SK-N-DZ (cell line): ENCODE measurements at regions not wholly inside any gene's neighbourhood (a gene's known extent, or its start where the extent isn't known, plus 50 kb on each side); places are given as distances from the start of the nearest gene placed in this dataset.
"Not testable (repeated sequence)": the region's sequence is repeated elsewhere in the genome, so short reads cannot be mapped to it uniquely, and the experiment has no call there.

Experiments
- DNase-seq: peaks from one replicate; pipeline ENCODE4 v3.0.0-alpha.2; 2015; ENCODE audit warnings: low spot score

DNA sequence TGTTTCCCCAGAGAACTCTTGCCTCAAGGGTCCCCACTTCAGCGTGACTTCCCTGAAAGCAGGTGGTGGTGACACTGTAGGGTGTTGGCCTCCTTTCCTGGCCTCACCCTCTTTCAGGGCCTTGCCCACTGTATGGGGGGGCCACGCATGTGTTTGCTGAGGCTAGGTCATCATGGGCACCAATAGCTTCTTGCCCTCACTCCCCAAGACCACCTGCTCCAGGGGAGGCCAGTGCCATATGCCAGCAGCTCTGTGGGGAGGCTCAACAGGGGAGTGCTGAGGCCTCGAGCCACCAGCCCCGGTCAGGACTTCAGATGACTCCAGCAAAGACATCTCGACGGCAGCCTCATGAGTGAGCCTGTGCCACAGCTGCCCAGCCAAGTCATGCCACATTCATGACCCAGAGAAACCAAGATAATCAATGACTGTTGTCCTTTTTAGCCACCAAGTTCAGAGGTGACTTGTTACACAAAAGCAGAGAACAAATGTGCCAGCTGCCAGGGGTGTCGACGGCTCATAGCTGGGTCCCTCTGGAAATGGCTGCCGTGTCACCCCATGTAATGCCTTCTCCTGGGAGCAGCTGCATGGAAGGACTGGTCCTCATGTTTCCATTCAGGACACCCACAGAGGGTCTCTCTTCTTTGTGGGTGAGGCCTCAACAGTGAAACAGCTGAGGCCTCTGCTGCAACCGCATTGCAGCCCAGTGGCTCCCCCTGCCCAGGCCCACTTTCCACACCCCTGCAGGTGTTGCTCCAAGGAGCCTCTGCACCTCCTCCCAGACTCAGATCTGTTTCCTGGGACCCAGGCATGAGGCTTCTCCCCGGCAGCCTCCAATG is 162.2 kb downstream of the LAT start:
- DNase-seq: not testable (repeated sequence)

DNA sequence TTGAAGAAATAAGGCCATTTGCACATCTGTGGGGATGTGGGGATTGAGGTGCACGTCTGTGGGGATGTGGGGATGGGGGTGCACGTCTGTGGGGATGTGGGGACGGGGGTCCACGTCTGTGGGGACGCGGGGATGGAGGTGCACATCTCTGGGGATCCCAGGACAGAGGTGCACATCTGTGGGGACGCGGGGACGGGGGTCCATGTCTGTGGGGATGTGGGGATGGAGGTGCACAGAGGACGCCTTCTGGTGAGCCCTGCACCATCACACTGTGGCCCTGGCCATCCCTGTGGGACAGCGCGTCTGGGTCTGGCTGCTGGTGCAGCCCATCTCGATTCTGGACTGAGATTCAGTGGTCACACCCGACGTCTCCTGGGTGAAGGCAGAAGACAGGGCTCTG is 161.4 kb downstream of the LAT start:
- DNase-seq: no peak

DNA sequence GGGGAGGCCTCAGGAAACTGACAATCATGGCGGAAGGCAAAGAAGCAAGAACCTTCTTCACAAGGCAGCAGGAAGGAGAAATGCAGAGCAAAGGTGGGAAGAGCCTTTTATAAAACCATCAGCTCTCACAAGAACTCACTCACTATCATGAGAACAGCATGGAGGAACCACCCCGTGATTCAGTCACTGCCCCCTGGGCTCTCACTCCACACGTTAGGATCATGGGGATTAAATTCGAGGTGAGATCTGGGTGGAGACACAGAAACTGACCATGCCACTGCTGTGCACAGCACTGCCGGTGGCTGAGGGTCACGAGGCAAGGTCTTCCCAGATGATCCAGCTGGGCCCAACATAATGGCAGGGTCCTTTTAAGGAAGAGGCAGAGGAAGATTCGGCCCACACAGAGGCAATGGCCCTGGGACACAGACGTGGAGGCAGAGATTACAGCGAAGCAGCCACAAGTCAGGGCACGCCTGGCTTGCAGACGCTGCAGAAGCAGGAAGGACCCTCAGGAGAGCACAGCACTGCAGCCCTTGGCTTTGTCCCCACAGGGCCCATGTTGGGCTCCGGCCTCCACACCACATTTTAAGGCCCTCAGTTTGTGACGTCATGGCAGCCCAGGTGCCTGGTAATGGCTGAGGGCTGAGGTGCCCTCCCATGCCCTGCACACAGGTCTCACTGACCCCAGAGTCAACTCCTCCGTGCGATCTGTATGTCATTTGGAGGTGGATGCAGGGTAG is 160.8 kb downstream of the LAT start:
- DNase-seq: not testable (repeated sequence)

DNA sequence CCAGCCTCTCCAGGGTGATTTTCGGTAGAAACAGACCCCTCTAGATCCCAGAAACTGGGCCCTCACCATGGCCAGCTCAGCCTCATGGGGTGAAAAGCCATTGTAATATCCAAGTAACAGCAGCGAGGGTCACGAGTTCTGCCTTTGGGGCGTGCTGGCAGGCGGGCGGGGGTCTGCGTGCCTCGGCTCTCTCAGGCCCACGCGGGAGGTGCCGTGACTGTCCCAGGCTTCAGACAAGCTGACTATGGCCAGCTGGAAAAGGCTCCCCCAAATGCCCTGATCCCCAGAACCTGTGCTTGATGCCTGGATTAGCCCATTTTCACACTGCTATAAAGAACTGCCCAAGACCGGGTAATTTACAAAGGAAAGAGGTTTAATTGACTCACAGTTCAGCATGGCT is 160.2 kb downstream of the LAT start:
- not testable (repeated sequence) for DNase-seq

DNA sequence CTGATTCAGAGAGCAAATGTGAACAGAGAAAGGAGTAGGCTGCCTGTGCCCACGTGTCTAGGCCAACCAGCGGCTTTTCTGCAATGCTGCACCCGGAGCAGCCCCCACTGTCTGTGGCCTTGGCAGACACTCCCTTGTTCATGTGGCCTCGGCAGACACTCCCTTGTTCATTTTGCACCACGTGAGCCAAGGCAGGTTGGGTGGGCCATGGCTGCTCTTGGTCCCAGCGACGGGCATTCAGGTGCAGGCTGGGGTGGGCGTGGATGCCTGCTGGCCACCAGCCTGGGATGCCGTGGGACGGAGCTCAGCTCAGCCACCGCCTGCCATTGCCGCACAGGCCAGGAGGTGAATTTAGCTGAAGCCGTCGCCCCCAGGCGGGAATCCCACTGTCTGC is 159.8 kb downstream of the LAT start:
- DNase-seq: not testable (repeated sequence)

DNA sequence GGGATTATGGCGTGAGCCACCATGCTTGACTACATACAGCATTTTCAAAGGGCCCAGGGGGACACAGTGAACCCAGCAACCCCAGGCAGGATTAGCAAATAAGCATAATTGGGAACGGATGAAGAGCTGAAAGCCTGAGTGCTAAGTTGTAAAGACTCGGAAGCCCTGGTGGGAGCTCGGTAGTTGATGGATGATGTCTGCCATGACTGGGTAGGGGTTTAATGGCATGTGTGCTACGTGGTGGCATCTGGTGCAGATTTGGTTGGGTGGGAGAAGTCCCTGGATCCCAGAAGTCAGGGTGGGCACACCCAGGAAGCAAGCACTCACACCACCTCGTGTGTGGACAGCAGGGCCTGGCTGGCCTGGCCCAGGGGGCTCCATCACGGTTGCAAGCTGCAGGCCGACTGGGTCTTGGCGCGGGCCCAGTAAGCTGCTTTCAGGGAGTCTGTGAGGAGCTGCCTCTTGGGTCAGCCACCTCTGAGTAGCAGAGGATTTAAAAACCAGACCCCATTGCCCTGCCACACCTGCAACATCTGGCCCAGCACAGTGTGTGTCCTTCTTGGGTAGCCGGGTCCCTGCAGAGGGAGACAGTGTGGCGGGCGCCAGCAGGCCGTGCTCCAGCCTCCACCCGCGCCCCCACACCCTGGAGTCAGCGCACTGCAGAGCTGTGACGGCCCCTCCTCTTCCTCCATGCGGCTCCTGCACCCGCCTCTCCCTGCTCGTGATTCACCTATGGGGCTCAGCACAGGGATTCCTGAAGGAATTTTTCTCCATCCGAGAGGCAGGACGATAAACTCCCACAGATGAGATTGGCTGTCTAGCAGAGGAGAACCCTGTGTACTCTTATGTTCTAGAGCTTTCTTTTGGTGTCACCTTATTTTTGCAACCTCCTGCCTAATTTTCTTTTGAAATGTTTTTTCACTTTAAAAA is 159.2 kb downstream of the LAT start:
- DNase-seq: peak; percentile 48

DNA sequence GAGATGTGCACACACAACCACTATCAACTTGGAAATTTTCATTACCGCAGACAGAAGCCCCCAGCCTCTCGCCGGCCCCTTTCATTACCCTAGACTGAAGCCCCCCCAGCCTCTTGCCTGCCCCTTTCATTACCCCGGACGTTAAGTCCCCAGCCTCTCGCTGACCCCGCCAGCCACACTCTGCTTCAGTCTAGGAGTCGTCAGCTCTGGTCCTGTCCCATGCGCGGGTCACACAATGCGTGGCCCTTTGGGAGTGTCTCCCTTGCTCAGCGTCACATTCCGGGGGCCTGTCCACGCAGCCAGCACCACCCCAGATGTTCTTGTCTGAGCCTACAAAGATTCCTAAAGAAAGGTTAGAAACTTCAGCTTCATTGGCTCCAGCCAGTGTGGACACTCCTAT is 157.7 kb downstream of the LAT start:
- DNase-seq: not testable (repeated sequence)

DNA sequence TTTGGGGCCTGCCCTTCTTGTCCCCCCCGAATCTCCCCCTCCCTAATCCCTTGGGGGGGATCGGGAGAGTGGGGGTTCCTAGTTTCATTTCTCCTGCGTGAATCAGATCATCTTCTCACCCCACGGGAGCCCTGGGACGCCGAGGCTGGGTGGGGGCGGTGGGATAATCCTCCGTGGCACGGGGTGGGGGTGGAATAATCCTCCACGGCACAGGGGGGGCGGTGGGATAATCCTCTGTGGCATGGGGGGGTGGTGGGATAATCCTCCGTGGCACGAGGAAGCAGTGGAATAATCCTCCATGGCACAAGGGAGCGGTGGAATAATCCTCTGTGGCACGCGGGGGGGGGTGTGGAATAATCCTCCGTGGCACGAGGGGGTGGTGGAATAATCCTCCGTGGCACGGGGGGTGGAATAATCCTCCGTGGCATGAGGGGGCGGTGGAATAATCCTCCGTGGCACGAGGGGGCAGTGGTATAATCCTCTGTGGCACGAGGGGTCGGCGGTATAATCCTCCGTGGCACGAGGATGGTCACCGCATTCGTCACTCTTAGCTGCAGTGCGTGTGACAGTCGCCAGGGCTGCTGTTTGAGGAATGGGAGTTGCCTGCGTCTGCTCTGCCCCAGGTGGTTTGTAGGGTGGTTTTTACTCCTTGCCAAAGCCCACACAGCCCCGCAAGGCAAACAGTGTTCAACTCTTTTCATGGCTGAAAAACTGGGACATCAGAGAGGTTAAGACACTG is 156.9 kb downstream of the LAT start:
- no peak for DNase-seq

DNA sequence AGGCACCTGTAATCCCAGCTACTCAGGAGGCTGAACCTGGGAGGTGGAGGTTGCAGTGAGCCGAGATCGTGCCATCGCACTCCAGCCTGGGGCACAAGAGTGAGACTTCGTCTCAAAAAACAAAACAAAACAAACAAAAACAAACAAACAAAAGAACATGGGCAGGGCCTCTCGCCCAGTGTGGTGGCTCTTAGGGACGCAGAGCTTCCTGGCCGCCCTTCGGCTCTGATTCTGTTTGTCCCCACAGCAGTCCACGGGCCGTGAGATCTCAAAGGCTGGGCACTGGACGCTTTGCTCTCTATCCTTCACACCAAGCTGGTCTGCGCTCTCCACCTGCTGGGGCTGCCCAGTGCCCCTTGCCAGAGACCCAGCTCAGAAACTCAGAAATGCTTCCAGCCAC is 156.3 kb downstream of the LAT start:
- DNase-seq: not testable (repeated sequence)

DNA sequence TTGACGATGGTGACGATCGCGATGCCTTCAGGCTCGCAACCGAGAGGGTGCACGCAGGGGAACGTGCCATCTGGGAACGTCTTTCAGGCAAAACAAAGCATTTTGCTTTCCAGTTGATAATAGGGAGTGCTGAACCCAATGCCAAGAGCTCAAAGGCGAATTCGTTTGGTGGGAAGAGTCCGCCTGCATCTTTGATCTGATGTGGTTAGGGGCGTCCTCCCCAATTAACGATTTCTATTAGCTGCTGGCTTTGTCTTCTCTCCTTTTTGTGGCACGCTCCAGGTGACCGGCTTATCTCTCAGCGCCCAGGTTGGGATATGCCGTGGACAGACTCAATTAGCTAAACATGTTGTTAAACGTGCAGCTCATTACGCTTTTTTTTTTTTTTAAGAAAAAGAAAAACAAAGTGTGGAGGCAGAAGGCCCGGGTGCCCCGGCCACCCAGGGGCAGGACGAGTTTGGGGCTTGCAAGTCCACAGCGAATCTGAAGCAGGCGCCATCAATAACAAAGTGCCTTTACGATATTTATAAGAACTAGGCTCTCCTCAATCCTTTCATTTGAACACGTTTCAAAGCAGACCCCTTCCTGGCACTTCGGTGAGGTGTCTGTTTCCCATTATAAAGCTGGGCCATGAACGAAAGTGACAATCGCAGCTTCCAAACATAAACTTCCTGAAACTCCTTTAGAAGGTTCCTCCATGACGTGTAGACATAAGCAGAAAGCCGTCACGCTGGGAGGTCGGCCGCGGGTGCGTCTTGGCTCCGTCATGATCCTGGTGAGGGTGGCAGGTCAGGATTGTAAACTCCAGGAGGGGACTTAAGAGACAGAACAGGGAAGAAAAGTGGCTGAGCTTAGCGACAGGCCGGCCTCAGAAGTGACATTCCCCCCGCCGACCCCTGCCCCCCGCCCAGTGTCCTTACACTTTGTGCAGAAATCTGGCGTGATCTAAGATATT is 155.3 kb downstream of the LAT start:
- peak; percentile 57 for DNase-seq

DNA sequence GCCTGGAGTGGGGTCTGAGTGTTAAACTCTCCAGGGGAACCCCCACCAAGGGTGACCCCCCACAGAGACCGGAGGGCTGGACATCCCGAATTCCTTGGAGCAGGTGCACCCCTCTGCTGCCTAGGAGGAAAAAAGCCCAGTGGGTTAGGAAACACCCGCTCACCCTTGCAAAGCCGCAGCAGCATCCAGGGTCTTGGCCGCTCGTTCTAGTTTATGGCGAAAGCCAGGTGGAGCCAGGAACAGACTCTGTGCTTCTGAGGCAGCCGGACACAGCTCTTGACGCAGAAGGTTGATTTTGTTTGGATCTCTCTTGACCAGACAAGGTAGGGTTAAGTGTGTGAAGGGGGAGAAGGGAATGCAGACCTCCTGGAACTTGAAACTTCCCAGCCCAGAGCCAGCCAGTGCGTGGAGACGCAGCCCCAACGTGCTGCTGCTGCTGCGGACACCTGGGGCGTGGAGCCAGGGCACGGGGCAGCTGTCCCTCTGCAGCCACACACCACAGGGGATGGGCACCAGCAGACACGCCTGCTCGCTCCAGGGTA is 154.5 kb downstream of the LAT start:
- DNase-seq: peak; percentile 48

DNA sequence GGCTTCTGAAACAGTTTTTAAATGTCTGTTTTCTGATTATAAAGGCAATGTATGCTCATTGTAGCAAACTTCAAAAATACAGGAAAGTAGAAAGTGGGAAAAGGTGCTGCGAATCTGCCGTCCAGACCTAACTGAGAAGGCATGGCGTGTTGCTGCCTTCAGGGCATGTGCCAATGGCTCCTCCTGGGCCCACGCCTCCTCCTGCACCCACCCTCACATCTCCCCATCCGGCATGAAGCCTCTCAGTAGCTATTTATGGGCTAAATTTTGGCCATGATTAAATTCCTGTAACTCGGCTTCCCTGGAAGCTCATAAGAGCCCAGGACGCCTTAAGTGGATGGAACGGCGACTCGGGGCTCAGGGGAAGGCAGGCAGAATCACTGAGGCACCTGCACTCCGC is 153.8 kb downstream of the LAT start:
- DNase-seq: not testable (repeated sequence)

DNA sequence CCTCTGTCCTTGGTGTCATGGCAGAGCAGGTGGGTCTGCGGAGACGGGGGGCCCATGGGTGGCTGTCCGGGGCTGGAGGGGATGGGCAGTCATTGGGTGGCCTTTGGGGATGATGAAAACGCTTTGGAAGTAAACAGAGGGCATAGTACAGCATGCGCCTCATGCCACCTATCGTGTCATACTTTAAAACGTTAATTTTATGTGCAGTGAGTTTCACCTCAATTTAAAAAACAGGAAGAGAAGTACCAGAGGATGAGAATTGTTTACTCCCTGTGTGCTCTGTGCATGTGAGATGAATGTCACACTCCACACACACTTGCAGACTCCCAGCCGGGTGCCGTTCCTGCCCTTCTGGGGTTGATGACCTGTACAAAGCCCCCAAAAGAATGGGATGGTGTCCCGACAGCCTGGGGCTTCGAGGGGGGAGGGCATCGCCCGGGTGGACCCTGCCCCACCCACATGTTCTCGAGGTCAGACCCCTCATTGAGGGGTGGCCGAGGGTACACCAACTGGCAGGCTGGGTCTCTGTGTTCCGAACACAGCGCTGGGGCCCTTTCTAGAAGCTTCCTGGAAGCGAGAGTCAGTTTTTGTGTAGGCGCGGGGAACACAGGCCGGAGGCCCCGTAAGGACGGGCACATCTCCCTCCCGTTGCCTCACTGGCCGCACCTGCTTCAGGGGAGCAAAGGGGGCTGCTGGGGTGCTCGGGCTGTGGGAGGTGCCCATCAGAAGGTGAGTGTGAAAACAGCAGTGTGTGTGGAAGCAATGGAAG is 153.2 kb downstream of the LAT start:
- not testable (repeated sequence) for DNase-seq

DNA sequence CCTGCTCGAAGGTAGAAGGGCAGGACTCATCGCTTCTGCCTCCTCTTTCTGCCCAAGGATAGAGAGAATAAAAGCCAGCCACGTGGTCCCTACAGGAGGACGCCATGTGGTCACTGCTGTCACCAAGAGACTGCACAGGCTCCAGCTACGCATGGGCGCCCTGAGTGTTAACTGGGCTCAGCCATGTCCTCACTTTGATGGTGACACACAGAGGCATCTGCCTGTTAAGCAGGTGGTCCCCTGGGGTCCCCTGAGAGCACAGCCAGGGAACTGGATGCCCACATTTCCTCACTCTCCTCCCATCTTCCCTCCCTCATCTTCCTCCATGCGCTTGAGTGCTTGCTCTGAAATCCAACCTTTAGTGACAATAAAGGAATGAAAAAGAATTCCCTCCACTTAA is 152.6 kb downstream of the LAT start:
- DNase-seq: peak; percentile 62

DNA sequence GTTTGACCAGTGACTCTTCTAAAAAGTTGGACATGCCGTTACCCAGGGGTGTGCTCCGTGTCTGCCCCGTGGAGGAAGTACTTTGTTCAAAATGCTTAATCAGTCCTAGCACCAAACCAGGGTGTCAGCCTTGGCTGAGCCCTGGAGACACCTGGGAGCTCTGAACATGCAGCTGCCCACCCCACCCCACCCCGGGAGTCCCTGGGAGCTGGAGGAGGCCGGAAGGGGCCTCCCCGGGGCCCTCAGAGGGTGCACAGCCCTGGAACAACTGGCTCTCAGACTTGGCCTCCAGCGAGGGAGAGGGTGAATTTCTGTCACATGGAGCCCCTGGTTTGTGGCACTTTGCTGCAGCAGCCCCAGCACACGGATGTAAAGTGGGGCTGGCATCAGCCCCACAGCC is 152.1 kb downstream of the LAT start:
- not testable (repeated sequence) for DNase-seq

DNA sequence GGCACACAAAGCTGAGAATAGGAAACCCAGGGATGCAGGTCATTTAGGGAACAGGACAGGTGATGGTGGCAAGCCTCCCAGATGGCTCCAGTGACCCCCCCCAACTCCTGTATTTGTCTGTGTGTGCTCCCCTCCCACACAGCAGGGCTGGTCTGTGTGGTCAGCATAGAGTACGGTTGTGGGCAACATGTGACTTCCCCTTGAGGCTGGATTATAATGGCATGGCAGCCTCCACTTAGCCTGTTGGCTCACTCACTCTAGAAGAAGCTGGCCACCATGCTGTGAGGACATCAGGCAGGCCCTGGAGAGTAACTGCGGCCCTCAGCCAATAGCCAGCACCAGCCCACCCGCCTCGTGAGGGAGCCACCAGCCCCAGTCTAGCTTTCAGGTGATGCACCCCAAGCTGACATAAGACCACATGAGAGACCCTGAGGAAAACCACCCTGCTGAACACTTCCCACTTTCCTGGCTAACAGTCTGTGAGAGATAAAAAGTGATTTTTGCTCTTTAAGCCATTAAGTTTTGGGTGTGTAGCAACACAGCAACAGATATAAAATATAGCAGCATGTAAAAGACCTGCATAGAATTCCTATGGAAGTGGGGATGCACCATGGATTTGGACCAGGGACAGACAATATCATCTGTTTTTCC is 151.3 kb downstream of the LAT start:
- not testable (repeated sequence) for DNase-seq

DNA sequence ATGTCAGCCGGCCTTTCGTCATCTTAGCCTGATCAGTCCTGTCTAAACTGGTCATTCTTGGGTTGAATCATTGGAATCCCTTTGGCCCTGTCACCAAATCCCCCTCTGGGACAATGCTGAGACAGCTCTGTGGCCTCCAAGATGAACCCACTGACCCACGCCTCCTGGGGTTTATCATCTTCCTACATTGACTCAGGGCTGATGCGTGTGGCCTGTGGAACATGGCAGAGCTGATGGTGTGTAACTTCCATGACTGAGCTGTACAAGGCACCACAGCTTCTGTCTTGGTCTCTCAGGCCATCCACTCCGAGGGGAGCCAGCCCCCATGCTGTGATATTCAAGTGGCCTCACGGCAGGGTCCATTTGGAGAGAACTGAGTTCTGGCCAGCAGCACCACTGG is 150.2 kb downstream of the LAT start:
- not testable (repeated sequence) for DNase-seq
